ENCODE measurements at regions not wholly inside any gene's neighbourhood (a gene's known extent, or its start where the extent isn't known, plus 50 kb on each side); places are given as distances from the start of the nearest gene placed in this dataset.

DNA sequence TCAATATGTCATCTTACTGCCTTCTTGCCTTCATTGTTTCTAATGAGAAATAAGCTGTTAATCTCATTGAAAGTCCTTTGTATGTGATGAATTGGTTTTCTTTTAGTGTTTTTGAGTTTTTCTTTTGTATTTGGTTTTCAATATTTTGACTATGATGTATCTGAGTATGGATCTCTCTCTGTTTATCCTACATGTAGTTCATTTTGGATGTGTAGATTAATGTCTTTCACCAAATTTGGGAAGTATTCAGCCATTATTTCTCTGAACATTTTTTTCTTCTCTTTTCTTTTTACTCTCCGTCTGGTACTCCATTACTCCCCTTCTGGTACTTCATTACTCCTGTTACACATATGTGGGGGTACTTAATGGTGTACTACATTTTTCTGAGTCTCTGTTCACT is 103.3 kb upstream of the ADRA1D start:
- TF ChIP-seq, protein P1, sequence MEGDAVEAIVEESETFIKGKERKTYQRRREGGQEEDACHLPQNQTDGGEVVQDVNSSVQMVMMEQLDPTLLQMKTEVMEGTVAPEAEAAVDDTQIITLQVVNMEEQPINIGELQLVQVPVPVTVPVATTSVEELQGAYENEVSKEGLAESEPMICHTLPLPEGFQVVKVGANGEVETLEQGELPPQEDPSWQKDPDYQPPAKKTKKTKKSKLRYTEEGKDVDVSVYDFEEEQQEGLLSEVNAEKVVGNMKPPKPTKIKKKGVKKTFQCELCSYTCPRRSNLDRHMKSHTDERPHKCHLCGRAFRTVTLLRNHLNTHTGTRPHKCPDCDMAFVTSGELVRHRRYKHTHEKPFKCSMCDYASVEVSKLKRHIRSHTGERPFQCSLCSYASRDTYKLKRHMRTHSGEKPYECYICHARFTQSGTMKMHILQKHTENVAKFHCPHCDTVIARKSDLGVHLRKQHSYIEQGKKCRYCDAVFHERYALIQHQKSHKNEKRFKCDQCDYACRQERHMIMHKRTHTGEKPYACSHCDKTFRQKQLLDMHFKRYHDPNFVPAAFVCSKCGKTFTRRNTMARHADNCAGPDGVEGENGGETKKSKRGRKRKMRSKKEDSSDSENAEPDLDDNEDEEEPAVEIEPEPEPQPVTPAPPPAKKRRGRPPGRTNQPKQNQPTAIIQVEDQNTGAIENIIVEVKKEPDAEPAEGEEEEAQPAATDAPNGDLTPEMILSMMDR (IDR thresholded peaks at IDR 0.05 in 4 of 5, conservative IDR thresholded peaks at IDR 0.05 in 1 of 5): no peak
- no peak for TF ChIP-seq POLR2A (IDR thresholded peaks at IDR 0.05)

All from gastrocnemius medialis (tissue), 4 donors.